ENCODE measurements at regions not wholly inside any gene's neighbourhood (a gene's known extent, or its start where the extent isn't known, plus 50 kb on each side); places are given as distances from the start of the nearest gene placed in this dataset.

- Histone ChIP-seq H3K4me3 (no peak overlapping the region), H3K27ac (no peak overlapping the region), H3K4me1 (peaks cover 0 to 41% (median 15%) of the 10 kb centered on the region in 4 donors), H3K9me3 (no peaks in the 10 kb centered on the region), H3K27me3 (no peaks in the 10 kb centered on the region), H3K36me3 (peaks cover 0 to 2% (median 0%) of the 10 kb centered on the region in 4 donors)
- 88% methylated on average over 1 of the region's 1 CpG for WGBS (ENCODE audit: insufficient coverage, low coverage, low lambda C conversion rate, missing lambda C conversion rate)
- DNase-seq (no peak), ATAC-seq (peak in 1 of 4 donors; percentile 10)
- no peak for TF ChIP-seq POLR2A (IDR thresholded peaks at IDR 0.05)
- TF ChIP-seq, protein P1, sequence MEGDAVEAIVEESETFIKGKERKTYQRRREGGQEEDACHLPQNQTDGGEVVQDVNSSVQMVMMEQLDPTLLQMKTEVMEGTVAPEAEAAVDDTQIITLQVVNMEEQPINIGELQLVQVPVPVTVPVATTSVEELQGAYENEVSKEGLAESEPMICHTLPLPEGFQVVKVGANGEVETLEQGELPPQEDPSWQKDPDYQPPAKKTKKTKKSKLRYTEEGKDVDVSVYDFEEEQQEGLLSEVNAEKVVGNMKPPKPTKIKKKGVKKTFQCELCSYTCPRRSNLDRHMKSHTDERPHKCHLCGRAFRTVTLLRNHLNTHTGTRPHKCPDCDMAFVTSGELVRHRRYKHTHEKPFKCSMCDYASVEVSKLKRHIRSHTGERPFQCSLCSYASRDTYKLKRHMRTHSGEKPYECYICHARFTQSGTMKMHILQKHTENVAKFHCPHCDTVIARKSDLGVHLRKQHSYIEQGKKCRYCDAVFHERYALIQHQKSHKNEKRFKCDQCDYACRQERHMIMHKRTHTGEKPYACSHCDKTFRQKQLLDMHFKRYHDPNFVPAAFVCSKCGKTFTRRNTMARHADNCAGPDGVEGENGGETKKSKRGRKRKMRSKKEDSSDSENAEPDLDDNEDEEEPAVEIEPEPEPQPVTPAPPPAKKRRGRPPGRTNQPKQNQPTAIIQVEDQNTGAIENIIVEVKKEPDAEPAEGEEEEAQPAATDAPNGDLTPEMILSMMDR (IDR thresholded peaks at IDR 0.05), result no peak
- intact Hi-C loops (cut with DNase I), result loop anchor here in 1 of 2 donors (10.0 kb wide), 1 partner anchor 117 kb away; no protein-coding TSS in a partner anchor
These were observed 99.6 kb downstream of the OGFRL1 start for GRCh38 chr6:71388068-71388744.

DNA sequence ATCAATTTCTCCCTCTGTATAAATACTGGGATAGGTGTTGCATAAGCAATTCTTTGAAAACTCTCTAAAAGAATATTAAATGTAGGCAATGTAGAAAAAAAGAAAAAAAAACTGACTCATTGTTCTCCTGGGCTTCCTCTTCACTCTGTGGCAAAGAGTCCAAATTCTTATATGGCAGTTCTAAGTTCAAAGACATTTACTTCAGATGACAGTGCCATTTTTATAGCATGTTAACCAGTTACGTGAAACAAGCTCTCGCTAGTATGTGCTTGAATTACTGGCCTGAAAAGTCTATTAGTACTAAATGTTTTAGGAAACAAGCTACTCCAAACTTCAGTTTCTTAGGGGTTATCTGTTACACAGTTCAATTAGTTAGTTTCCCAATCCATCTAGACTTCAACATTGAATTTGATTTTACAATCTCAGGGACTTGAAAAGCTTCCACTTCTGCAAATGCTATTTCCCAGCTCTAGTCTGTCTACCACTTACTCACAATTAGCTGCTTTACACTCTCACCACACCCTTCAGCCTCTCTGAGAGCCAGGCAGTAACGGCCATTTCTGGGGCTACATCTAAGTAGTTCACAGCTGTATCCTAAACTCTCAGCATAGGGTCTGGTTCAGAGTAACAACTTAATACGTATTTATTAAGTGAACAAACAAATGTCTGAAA, 100.4 kb downstream of the OGFRL1 start:
- Histone ChIP-seq H3K9me3 (no peaks in the 10 kb centered on the region), H3K27ac (no peak overlapping the region), H3K27me3 (no peaks in the 10 kb centered on the region), H3K4me3 (no peak overlapping the region), H3K4me1 (peaks cover 0 to 49% (median 19%) of the 10 kb centered on the region in 4 donors), H3K36me3 (no peaks in the 10 kb centered on the region)
- WGBS (ENCODE audit: insufficient coverage, low coverage, low lambda C conversion rate, missing lambda C conversion rate), result 36% methylated on average over 2 of the region's 4 CpGs
- no peak for DNase-seq
- TF ChIP-seq, protein P1 (IDR thresholded peaks at IDR 0.05), result no peak
- no peak for TF ChIP-seq POLR2A (IDR thresholded peaks at IDR 0.05)
- no peak for ATAC-seq
- intact Hi-C loops (cut with DNase I), result loop anchor here in 1 of 2 donors (10.0 kb wide), 1 partner anchor 116 kb away; no protein-coding TSS in a partner anchor

DNA sequence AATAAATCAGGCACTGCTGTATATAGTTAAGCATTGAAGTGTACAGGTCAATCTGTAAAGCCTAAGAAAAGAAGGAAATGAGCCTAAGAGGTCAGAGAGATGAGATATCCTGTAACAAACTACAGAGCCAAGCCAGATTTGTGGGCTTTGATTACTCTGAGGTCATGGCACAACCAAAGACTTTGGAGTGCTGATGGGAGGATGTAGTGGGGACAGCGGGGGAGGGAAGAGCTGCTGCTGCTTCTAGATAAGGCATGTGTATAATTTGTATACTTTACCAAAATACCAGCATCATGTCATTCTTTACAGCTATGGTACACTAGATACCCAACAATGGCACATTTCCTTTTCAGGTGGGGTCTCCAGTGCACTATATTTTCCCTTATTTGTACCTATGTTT, 102.5 kb downstream of the OGFRL1 start:
- H3K4me1 ChIP-seq, result peaks cover 0 to 51% (median 19%) of the 10 kb centered on the region in 4 donors
- H3K36me3 ChIP-seq, result no peaks in the 10 kb centered on the region
- no peak overlapping the region for H3K4me3 ChIP-seq
- H3K9me3 ChIP-seq, result no peaks in the 10 kb centered on the region
- TF ChIP-seq POLR2A (IDR thresholded peaks at IDR 0.05), result no peak
- TF ChIP-seq, protein P1 (IDR thresholded peaks at IDR 0.05), result no peak
- no peak overlapping the region for H3K27ac ChIP-seq
- WGBS (ENCODE audit: insufficient coverage, low coverage, low lambda C conversion rate, missing lambda C conversion rate), result no CpG with 5 or more reads among the region's 1 CpG
- H3K27me3 ChIP-seq, result no peaks in the 10 kb centered on the region
- peak; percentile 10 to 39 (median 29) for ATAC-seq
- DNase-seq, result no peak
- intact Hi-C loops (cut with DNase I), result no loop called here

DNA sequence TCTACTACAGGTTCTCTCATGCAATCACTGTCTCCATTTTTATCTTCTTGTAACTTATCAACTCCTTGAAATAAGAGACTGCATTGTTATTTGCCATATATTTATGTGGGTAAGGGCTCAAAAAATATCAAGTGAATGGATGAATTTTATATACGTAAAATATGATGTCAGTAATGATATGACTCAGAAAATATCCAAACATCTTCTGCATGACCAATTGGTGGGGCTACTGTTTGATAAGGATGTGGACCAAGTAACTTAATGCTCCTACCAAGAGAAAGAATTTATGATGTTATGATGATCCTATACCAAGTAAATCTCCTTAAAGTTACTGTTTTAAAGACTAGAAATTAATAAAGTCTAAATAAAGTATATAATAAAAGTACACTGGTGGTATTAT, 103.7 kb downstream of the OGFRL1 start:
- ATAC-seq (no peak), DNase-seq (no peak)
- Histone ChIP-seq H3K9me3 (no peaks in the 10 kb centered on the region), H3K4me1 (peaks cover 0 to 45% (median 18%) of the 10 kb centered on the region in 4 donors), H3K4me3 (no peak overlapping the region), H3K27ac (no peak overlapping the region), H3K27me3 (no peaks in the 10 kb centered on the region), H3K36me3 (no peaks in the 10 kb centered on the region)
- TF ChIP-seq, protein P1 (IDR thresholded peaks at IDR 0.05), result no peak
- TF ChIP-seq POLR2A (IDR thresholded peaks at IDR 0.05), result no peak
- WGBS (ENCODE audit: insufficient coverage, low coverage, low lambda C conversion rate, missing lambda C conversion rate), result 82% methylated on average over 1 of the region's 1 CpG
- intact Hi-C loops (cut with DNase I), result no loop called here
